GM12878 (cell line): ENCODE measurements at regions not wholly inside any gene's neighbourhood (a gene's known extent, or its start where the extent isn't known, plus 50 kb on each side); places are given as distances from the start of the nearest gene placed in this dataset.

Experiments
- ATAC-seq: fragments of 200-7000 bp; cut with Tn5 transposase; 3 replicates; pipeline ENCODE4 v1.9.1; 2020; ENCODE audit warnings: mild to moderate bottlenecking, moderate library complexity
- BruUV-seq: library from RNA; stranded (reverse); fragments of 400-500 nt; replicated peaks from 2 replicates; lab custom pipeline; 2021; lab: Mats Ljungman, UMichigan
- CTCF ChIA-PET: fragments of 300-600 bp; sonication (Branson Sonifier 250); formaldehyde crosslinking; extraction: SDS; loops from one replicate; lab custom pipeline; 2021; ENCODE audit warnings: inconsistent platforms; lab: Yijun Ruan, JAX
- POLR2A ChIA-PET: fragments of 350-600 bp; formaldehyde crosslinking; extraction: SDS; loops from one replicate; lab custom pipeline; 2021; ENCODE audit warnings: inconsistent platforms; lab: Charles Lee
- RAD21 ChIA-PET: fragments of 300-600 bp; sonication (Branson Sonifier 250); formaldehyde crosslinking; loops from one replicate; lab custom pipeline; 2023; ENCODE audit warnings: antibody characterized with exemption; ENCODE audit not compliant: unreplicated experiment; lab: Charles Lee
- SMC1A ChIA-PET: fragments of 300-600 bp; sonication (Branson Sonifier 250); formaldehyde crosslinking; loops from one replicate; lab custom pipeline; 2023; ENCODE audit not compliant: unreplicated experiment, uncharacterized antibody; lab: Charles Lee
- DNase-seq: peaks from one replicate; pipeline ENCODE4 v3.0.0-alpha.2; 2011; ENCODE audit warnings: low read depth, low spot score
- FAIRE-seq: peaks from 3 replicates; lab custom pipeline; 2011; peaks lifted over from hg19 to GRCh38; lab: Jason Lieb, UNC
- H2AFZ ChIP-seq: 2 replicates; pipeline ENCODE4 v1.6.0; 2011; ENCODE audit warnings: low read depth, low read length, control low read depth; ENCODE audit not compliant: control insufficient read depth
- H3K27ac ChIP-seq: 2 replicates; pipeline ENCODE4 v1.5.1; 2011; ENCODE audit warnings: control low read depth; ENCODE audit not compliant: control insufficient read depth, insufficient read depth
- H3K27me3 ChIP-seq, 2 experiments: replicated peaks in 1 of 2; 2 replicates each; pipeline versions ENCODE4 v1.6.0 to v1.6.1; 2011; ENCODE audit warnings: low read length in 1 of 2; ENCODE audit not compliant: control insufficient read depth in 2 of 2, insufficient read depth in 2 of 2
- H3K36me3 ChIP-seq, 2 experiments: 2 replicates each; pipeline ENCODE4 v1.5.1; 2011; ENCODE audit warnings: low read length in 1 of 2; ENCODE audit not compliant: control insufficient read depth in 2 of 2, insufficient read depth in 2 of 2
- H3K4me1 ChIP-seq: 2 replicates; pipeline ENCODE4 v1.6.1; 2011; ENCODE audit warnings: mild to moderate bottlenecking, low read length, moderate library complexity, mixed read lengths; ENCODE audit not compliant: control insufficient read depth, insufficient read depth
- H3K4me2 ChIP-seq: 2 replicates; pipeline ENCODE4 v1.6.0; 2011; ENCODE audit warnings: control low read depth; ENCODE audit not compliant: control insufficient read depth, insufficient read depth
- H3K4me3 ChIP-seq: fragments of 200-600 bp; sonication (generic); 2 replicates; pipeline ENCODE4 v1.5.1; 2016
- H3K79me2 ChIP-seq: 2 replicates; pipeline ENCODE4 v1.6.0; 2011; ENCODE audit warnings: low read length; ENCODE audit not compliant: control insufficient read depth, insufficient read depth
- H3K9ac ChIP-seq: 2 replicates; pipeline ENCODE4 v1.8.0; 2011; ENCODE audit warnings: low read length, control low read depth, mixed read lengths; ENCODE audit not compliant: control insufficient read depth, insufficient read depth
- H3K9me3 ChIP-seq: replicated peaks from 3 replicates; pipeline ENCODE4 v1.5.1; 2011; ENCODE audit warnings: mild to moderate bottlenecking, low read length; ENCODE audit not compliant: control insufficient read depth, insufficient read depth
- H4K20me1 ChIP-seq: 2 replicates; pipeline ENCODE4 v1.6.0; 2011; ENCODE audit not compliant: control insufficient read depth, insufficient read depth
- BCLAF1 ChIP-seq: fragments of 450-650 bp; IDR thresholded peaks from 2 replicates; pipeline ENCODE4 v1.6.1; 2017; ENCODE audit warnings: antibody characterized with exemption, mild to moderate bottlenecking, moderate library complexity
- EP300 ChIP-seq, 2 experiments: fragments of 150-350 bp in 1 of 2; IDR thresholded peaks; 2 replicates each; pipeline ENCODE4 v1.6.1; 2011 to 2012; ENCODE audit warnings: low read depth in 2 of 2, low read length in 2 of 2, borderline replicate concordance in 1 of 2, improper control_type of control experiment in 1 of 2, inconsistent platforms in 1 of 2; ENCODE audit not compliant: control insufficient read depth in 1 of 2
- KAT2A ChIP-seq: conservative IDR thresholded peaks from 2 replicates; pipeline ENCODE4 v1.6.1; 2011; ENCODE audit warnings: low read depth, low read length; ENCODE audit not compliant: control insufficient read depth
- MEF2B ChIP-seq: fragments of 450-650 bp; IDR thresholded peaks from 2 replicates; pipeline ENCODE4 v1.6.1; 2018; ENCODE audit warnings: mild to moderate bottlenecking, moderate library complexity; ENCODE audit not compliant: partially characterized antibody, poor library complexity, severe bottlenecking
- PML ChIP-seq: IDR thresholded peaks from 2 replicates; pipeline ENCODE4 v1.6.1; 2012; ENCODE audit warnings: low read length, inconsistent platforms
- POLR2AphosphoS2 ChIP-seq: IDR thresholded peaks from 2 replicates; pipeline ENCODE4 v1.6.1; 2011; ENCODE audit warnings: low read depth, mild to moderate bottlenecking, low read length, improper control_type of control experiment, moderate library complexity
- POU2F2 ChIP-seq: IDR thresholded peaks from 3 replicates; pipeline ENCODE4 v1.6.1; 2011; ENCODE audit warnings: low read depth, mild to moderate bottlenecking, low read length, borderline replicate concordance
- RELA ChIP-seq: fragments of 450-650 bp; IDR thresholded peaks from 2 replicates; pipeline ENCODE4 v1.8.0; 2014; ENCODE audit warnings: borderline replicate concordance; ENCODE audit not compliant: partially characterized antibody
- REST ChIP-seq: IDR thresholded peaks from 2 replicates; pipeline ENCODE4 v1.6.1; 2012; ENCODE audit warnings: mild to moderate bottlenecking, low read depth, low read length
- SIN3A ChIP-seq: IDR thresholded peaks from 2 replicates; pipeline ENCODE4 v1.6.1; 2012; ENCODE audit warnings: low read depth, low read length, improper control_type of control experiment
- SMC3 ChIP-seq: IDR thresholded peaks from 2 replicates; pipeline ENCODE4 v1.6.1; 2011; ENCODE audit warnings: low read length, improper control_type of control experiment, borderline replicate concordance
- SREBF1 ChIP-seq: IDR thresholded peaks from 2 replicates; pipeline ENCODE4 v1.6.1; 2012; ENCODE audit warnings: mild to moderate bottlenecking, low read length
- YY1 ChIP-seq: IDR thresholded peaks from 2 replicates; pipeline ENCODE4 v1.6.1; 2011; ENCODE audit warnings: low read depth, mild to moderate bottlenecking, low read length
- ZNF217 ChIP-seq: fragments of 450-650 bp; IDR thresholded peaks from 2 replicates; pipeline ENCODE4 v1.6.1; 2017; ENCODE audit warnings: antibody characterized with exemption, mild to moderate bottlenecking
- WGBS: methylation state at CpG from one replicate; pipeline ENCODE4 v1.1.6; 2016; ENCODE audit warnings: low lambda C conversion rate; ENCODE audit not compliant: insufficient replicate concordance, insufficient coverage; ENCODE audit errors: missing lambda C conversion rate; 5-methylcytosine and 5-hydroxymethylcytosine counted together
- in situ Hi-C: fragments of 300-500 bp; cut with MboI; formaldehyde crosslinking; loops from 9 replicates; pipeline ENCODE4 v1.14.3; 2018; ENCODE audit warnings: mixed read lengths
- intact Hi-C: fragments of 100-400 bp; cut with micrococcal nuclease; formaldehyde crosslinking; loops from one replicate; pipeline ENCODE4 v1.14.2; 2022; ENCODE audit not compliant: unreplicated experiment

- no TSS peak for BruUV-seq
- no peak overlapping the region for H3K4me3 ChIP-seq
- no peak for TF ChIP-seq SREBF1
- no peak for TF ChIP-seq REST
- no peak for TF ChIP-seq EP300 (IDR thresholded peaks at IDR 0.05; ENCODE audit: borderline replicate concordance in 1 of 2, control insufficient read depth in 1 of 2, low read depth in 2 of 2, low read length in 2 of 2)
- TF ChIP-seq SIN3A, result no peak
- TF ChIP-seq POLR2AphosphoS2, result no peak
- no peak for TF ChIP-seq RELA
- TF ChIP-seq KAT2A, result no peak
- TF ChIP-seq BCLAF1, result no peak
- TF ChIP-seq POU2F2, result no peak
- TF ChIP-seq SMC3, result no peak
- no peak for TF ChIP-seq PML
- no peak for TF ChIP-seq MEF2B
- TF ChIP-seq ZNF217, result no peak
- no peak for TF ChIP-seq YY1
- TF ChIP-seq, all 136 proteins: peak for 0
- Histone ChIP-seq H3K4me1 (peaks cover 7% of the 10 kb centered on the region), H4K20me1 (no peaks in the 10 kb centered on the region), H3K79me2 (no peaks in the 10 kb centered on the region), H3K27me3 (no peaks in the 10 kb centered on the region), H3K4me2 (no peak overlapping the region), H3K9me3 (no peaks in the 10 kb centered on the region; the same call in 2 of the 3 replicates), H3K9ac (no peak overlapping the region), H3K27ac (no peak overlapping the region), H3K36me3 (no peaks in the 10 kb centered on the region), H2AFZ (no peak overlapping the region)
- ChIA-PET RAD21 (interaction anchor here (0.6 kb wide), 1 partner anchor 430 kb away, joined by 5 read pairs; no protein-coding TSS in a partner anchor), CTCF (interaction anchor here (0.7 to 1.6 kb wide), 2 partner anchors 50 to 298 kb away, joined by 3 to 4 read pairs; no protein-coding TSS in a partner anchor), SMC1A (no interaction called here), POLR2A (no interaction called here)
- DNase-seq, result no peak
- no peak for FAIRE-seq
- in situ Hi-C loops, result no loop called here
- 84% methylated on average over 3 of the region's 3 CpGs for WGBS
- ATAC-seq, result no peak
- intact Hi-C loops, result no loop called here
Measured at GRCh38 chr6:5832668-5833067, 174.1 kb downstream of the NRN1 start.
